ENCODE measurements at regions not wholly inside any gene's neighbourhood (a gene's known extent, or its start where the extent isn't known, plus 50 kb on each side); places are given as distances from the start of the nearest gene placed in this dataset.

GRCh38 chr3:104896624-104897023 is 470.1 kb upstream of the ALCAM start:
- no peak overlapping the region for H2AK5ac ChIP-seq (ENCODE audit: low read depth, low read length)
- H3K14ac ChIP-seq (ENCODE audit: low read length): no peak overlapping the region
- no peak overlapping the region for H4K8ac ChIP-seq (ENCODE audit: low read depth, low read length)
- no peak overlapping the region for H2BK12ac ChIP-seq (ENCODE audit: low read length)
- H3K27me3 ChIP-seq (ENCODE audit: control insufficient read depth in 3 of 3, insufficient read depth in 3 of 3, low read depth in 1 of 3, low read length in 3 of 3): no peaks in the 10 kb centered on the region
- H3K9me3 ChIP-seq (replicated peaks in 1 of 2; ENCODE audit: control insufficient read depth in 2 of 2, insufficient read depth in 1 of 2, low read depth in 1 of 2, low read length in 2 of 2): no peaks in the 10 kb centered on the region
- WGBS, 2 donors (ENCODE audit: extremely low coverage in 2 of 2, insufficient read length in 2 of 2, insufficient replicate concordance in 1 of 2): no CpG with 5 or more reads among the region's 1 CpG
- no peak overlapping the region for H2BK15ac ChIP-seq (ENCODE audit: low read length)
- H4K91ac ChIP-seq (ENCODE audit: low read depth, low read length, poor library complexity): no peak overlapping the region
- H2BK5ac ChIP-seq (ENCODE audit: low read length): no peak overlapping the region
- H3K9ac ChIP-seq (ENCODE audit: low read depth, low read length, poor library complexity): no peak overlapping the region
- no peaks in the 10 kb centered on the region for H3K79me1 ChIP-seq (ENCODE audit: low read depth, low read length)
- no peaks in the 10 kb centered on the region for H3K36me3 ChIP-seq (replicated peaks in 1 of 2; ENCODE audit: control insufficient read depth in 2 of 2, insufficient read depth in 2 of 2, low read length in 2 of 2)
- DNase-seq (ENCODE audit: low spot score): no peak
- H2BK120ac ChIP-seq (ENCODE audit: low read depth, low read length): no peak overlapping the region
- no peak overlapping the region for H2AFZ ChIP-seq (ENCODE audit: low read length)
- H3K23ac ChIP-seq (ENCODE audit: low read depth, low read length, poor library complexity): no peak overlapping the region
- no peak overlapping the region for H3K4me2 ChIP-seq (ENCODE audit: insufficient read depth, low read length, poor library complexity, severe bottlenecking)
- H3K27ac ChIP-seq (replicated peaks; ENCODE audit: low read length): no peak overlapping the region
- H3K4me1 ChIP-seq (ENCODE audit: control insufficient read depth in 2 of 2, insufficient read depth in 1 of 2, low read depth in 1 of 2, low read length in 2 of 2): no peaks in the 10 kb centered on the region
- no peak overlapping the region for H3K18ac ChIP-seq (ENCODE audit: low read length)
- no peak overlapping the region for H3K4me3 ChIP-seq (ENCODE audit: low read length in 2 of 2)
- H3K4ac ChIP-seq (ENCODE audit: low read length): no peak overlapping the region

GRCh38 chr3:104901396-104901795 is 465.3 kb upstream of the ALCAM start:
- no peak overlapping the region for H2BK15ac ChIP-seq (ENCODE audit: low read length)
- H2AK5ac ChIP-seq (ENCODE audit: low read depth, low read length): no peak overlapping the region
- H2AFZ ChIP-seq (ENCODE audit: low read length): no peak overlapping the region
- H4K8ac ChIP-seq (ENCODE audit: low read depth, low read length): no peak overlapping the region
- H2BK5ac ChIP-seq (ENCODE audit: low read length): no peak overlapping the region
- H4K91ac ChIP-seq (ENCODE audit: low read depth, low read length, poor library complexity): no peak overlapping the region
- no peaks in the 10 kb centered on the region for H3K79me1 ChIP-seq (ENCODE audit: low read depth, low read length)
- no peak overlapping the region for H3K4me3 ChIP-seq (ENCODE audit: low read length in 2 of 2)
- H3K23ac ChIP-seq (ENCODE audit: low read depth, low read length, poor library complexity): no peak overlapping the region
- H3K4me2 ChIP-seq (ENCODE audit: insufficient read depth, low read length, poor library complexity, severe bottlenecking): no peak overlapping the region
- no peaks in the 10 kb centered on the region for H3K36me3 ChIP-seq (replicated peaks in 1 of 2; ENCODE audit: control insufficient read depth in 2 of 2, insufficient read depth in 2 of 2, low read length in 2 of 2)
- H3K27ac ChIP-seq (replicated peaks; ENCODE audit: low read length): no peak overlapping the region
- H3K14ac ChIP-seq (ENCODE audit: low read length): no peak overlapping the region
- H3K4me1 ChIP-seq (ENCODE audit: control insufficient read depth in 2 of 2, insufficient read depth in 1 of 2, low read depth in 1 of 2, low read length in 2 of 2): no peaks in the 10 kb centered on the region
- no peaks in the 10 kb centered on the region for H3K27me3 ChIP-seq (ENCODE audit: control insufficient read depth in 3 of 3, insufficient read depth in 3 of 3, low read depth in 1 of 3, low read length in 3 of 3)
- no peak overlapping the region for H3K18ac ChIP-seq (ENCODE audit: low read length)
- no CpG with 5 or more reads among the region's 3 CpGs for WGBS, 2 donors (ENCODE audit: extremely low coverage in 2 of 2, insufficient read length in 2 of 2, insufficient replicate concordance in 1 of 2)
- no peak for DNase-seq (ENCODE audit: low spot score)
- no peak overlapping the region for H3K4ac ChIP-seq (ENCODE audit: low read length)
- H3K9me3 ChIP-seq (replicated peaks in 1 of 2; ENCODE audit: control insufficient read depth in 2 of 2, insufficient read depth in 1 of 2, low read depth in 1 of 2, low read length in 2 of 2): peaks cover 6 to 7% of the 10 kb centered on the region in 2 donors
- H2BK120ac ChIP-seq (ENCODE audit: low read depth, low read length): no peak overlapping the region
- H2BK12ac ChIP-seq (ENCODE audit: low read length): no peak overlapping the region
- no peak overlapping the region for H3K9ac ChIP-seq (ENCODE audit: low read depth, low read length, poor library complexity)

- no peak overlapping the region for H2AK5ac ChIP-seq (ENCODE audit: low read depth, low read length)
- H2BK120ac ChIP-seq (ENCODE audit: low read depth, low read length): no peak overlapping the region
- no peak overlapping the region for H3K18ac ChIP-seq (ENCODE audit: low read length)
- H3K4ac ChIP-seq (ENCODE audit: low read length): no peak overlapping the region
- H3K4me1 ChIP-seq (ENCODE audit: control insufficient read depth in 2 of 2, insufficient read depth in 1 of 2, low read depth in 1 of 2, low read length in 2 of 2): no peaks in the 10 kb centered on the region
- H4K91ac ChIP-seq (ENCODE audit: low read depth, low read length, poor library complexity): no peak overlapping the region
- H2BK15ac ChIP-seq (ENCODE audit: low read length): no peak overlapping the region
- no peak overlapping the region for H3K23ac ChIP-seq (ENCODE audit: low read depth, low read length, poor library complexity)
- no peak overlapping the region for H3K14ac ChIP-seq (ENCODE audit: low read length)
- H3K9me3 ChIP-seq (replicated peaks in 1 of 2; ENCODE audit: control insufficient read depth in 2 of 2, insufficient read depth in 1 of 2, low read depth in 1 of 2, low read length in 2 of 2): peaks cover 6 to 7% of the 10 kb centered on the region in 2 donors
- no peak overlapping the region for H2BK5ac ChIP-seq (ENCODE audit: low read length)
- H2BK12ac ChIP-seq (ENCODE audit: low read length): no peak overlapping the region
- H3K36me3 ChIP-seq (replicated peaks in 1 of 2; ENCODE audit: control insufficient read depth in 2 of 2, insufficient read depth in 2 of 2, low read length in 2 of 2): no peaks in the 10 kb centered on the region
- no peak overlapping the region for H2AFZ ChIP-seq (ENCODE audit: low read length)
- H3K9ac ChIP-seq (ENCODE audit: low read depth, low read length, poor library complexity): no peak overlapping the region
- no peak overlapping the region for H4K8ac ChIP-seq (ENCODE audit: low read depth, low read length)
- H3K4me2 ChIP-seq (ENCODE audit: insufficient read depth, low read length, poor library complexity, severe bottlenecking): no peak overlapping the region
- no peaks in the 10 kb centered on the region for H3K79me1 ChIP-seq (ENCODE audit: low read depth, low read length)
- WGBS, 2 donors (ENCODE audit: extremely low coverage in 2 of 2, insufficient read length in 2 of 2, insufficient replicate concordance in 1 of 2): no CpG with 5 or more reads among the region's 3 CpGs
- DNase-seq (ENCODE audit: low spot score): no peak
- H3K4me3 ChIP-seq (ENCODE audit: low read length in 2 of 2): no peak overlapping the region
- H3K27ac ChIP-seq (replicated peaks; ENCODE audit: low read length): no peak overlapping the region
- no peaks in the 10 kb centered on the region for H3K27me3 ChIP-seq (ENCODE audit: control insufficient read depth in 3 of 3, insufficient read depth in 3 of 3, low read depth in 1 of 3, low read length in 3 of 3)
These were observed 463.6 kb upstream of the ALCAM start for GRCh38 chr3:104903064-104903463.

- no peaks in the 10 kb centered on the region for H3K36me3 ChIP-seq (replicated peaks in 1 of 2; ENCODE audit: control insufficient read depth in 2 of 2, insufficient read depth in 2 of 2, low read length in 2 of 2)
- H3K14ac ChIP-seq (ENCODE audit: low read length): peak overlapping the region; percentile 56
- H2AK5ac ChIP-seq (ENCODE audit: low read depth, low read length): no peak overlapping the region
- no CpG with 5 or more reads among the region's 17 CpGs for WGBS, 2 donors (ENCODE audit: extremely low coverage in 2 of 2, insufficient read length in 2 of 2, insufficient replicate concordance in 1 of 2)
- H3K9me3 ChIP-seq (replicated peaks in 1 of 2; ENCODE audit: control insufficient read depth in 2 of 2, insufficient read depth in 1 of 2, low read depth in 1 of 2, low read length in 2 of 2): peaks cover 6 to 7% of the 10 kb centered on the region in 2 donors
- no peak overlapping the region for H3K27ac ChIP-seq (replicated peaks; ENCODE audit: low read length)
- peaks cover 0 to 5% of the 10 kb centered on the region in 2 donors for H3K4me1 ChIP-seq (ENCODE audit: control insufficient read depth in 2 of 2, insufficient read depth in 1 of 2, low read depth in 1 of 2, low read length in 2 of 2)
- H4K8ac ChIP-seq (ENCODE audit: low read depth, low read length): peak overlapping the region; percentile 3
- H3K79me1 ChIP-seq (ENCODE audit: low read depth, low read length): no peaks in the 10 kb centered on the region
- H3K4me2 ChIP-seq (ENCODE audit: insufficient read depth, low read length, poor library complexity, severe bottlenecking): no peak overlapping the region
- H3K18ac ChIP-seq (ENCODE audit: low read length): peak overlapping the region; percentile 11
- H4K91ac ChIP-seq (ENCODE audit: low read depth, low read length, poor library complexity): no peak overlapping the region
- peak overlapping the region; percentile 76 for H3K4ac ChIP-seq (ENCODE audit: low read length)
- H3K4me3 ChIP-seq (ENCODE audit: low read length in 2 of 2): no peak overlapping the region
- no peak overlapping the region for H3K23ac ChIP-seq (ENCODE audit: low read depth, low read length, poor library complexity)
- DNase-seq (ENCODE audit: low spot score): no peak
- no peak overlapping the region for H3K9ac ChIP-seq (ENCODE audit: low read depth, low read length, poor library complexity)
- no peak overlapping the region for H2BK15ac ChIP-seq (ENCODE audit: low read length)
- H2BK5ac ChIP-seq (ENCODE audit: low read length): no peak overlapping the region
- no peak overlapping the region for H2AFZ ChIP-seq (ENCODE audit: low read length)
- H2BK12ac ChIP-seq (ENCODE audit: low read length): no peak overlapping the region
- no peaks in the 10 kb centered on the region for H3K27me3 ChIP-seq (ENCODE audit: control insufficient read depth in 3 of 3, insufficient read depth in 3 of 3, low read depth in 1 of 3, low read length in 3 of 3)
- no peak overlapping the region for H2BK120ac ChIP-seq (ENCODE audit: low read depth, low read length)
These were observed 460.6 kb upstream of the ALCAM start for GRCh38 chr3:104906001-104906639.
